Endothelial cell of umbilical vein (primary cell): ENCODE measurements at regions not wholly inside any gene's neighbourhood (a gene's known extent, or its start where the extent isn't known, plus 50 kb on each side); places are given as distances from the start of the nearest gene placed in this dataset.

Experiments used
- BruUV-seq: library from RNA; stranded (reverse); fragments of 400-500 nt; replicated peaks from 2 replicates; lab custom pipeline; 2021; lab: Mats Ljungman, UMichigan
- CTCF ChIA-PET: fragments of 300-600, 350-600 bp; sonication (Branson Sonifier 250); formaldehyde crosslinking; loops from one replicate; lab custom pipeline; 2021; ENCODE audit warnings: antibody characterized with exemption, inconsistent platforms; lab: Charles Lee
- POLR2A ChIA-PET: fragments of 300-600, 350-600 bp; sonication (Branson Sonifier 250); formaldehyde crosslinking; loops from one replicate; lab custom pipeline; 2021; ENCODE audit warnings: antibody characterized with exemption, inconsistent platforms; lab: Charles Lee
- DNase-seq: peaks from one replicate; pipeline ENCODE4 v3.0.0-alpha.2; 2011; ENCODE audit warnings: low read depth, low spot score
- FAIRE-seq: peaks from 2 replicates; lab custom pipeline; 2011; peaks lifted over from hg19 to GRCh38; lab: Jason Lieb, UNC
- H2AFZ ChIP-seq: 2 replicates; pipeline ENCODE4 v1.6.0; 2012; ENCODE audit warnings: low read depth, low read length, control low read depth, inconsistent platforms
- H3K27ac ChIP-seq: 2 replicates; pipeline ENCODE4 v1.5.1; 2011; ENCODE audit warnings: low read depth, mild to moderate bottlenecking, control low read depth, low read length, moderate library complexity; ENCODE audit not compliant: insufficient read depth
- H3K27me3 ChIP-seq, 2 experiments: 2 replicates each; pipeline versions ENCODE4 v1.6.0 to v1.6.1; 2011; ENCODE audit warnings: low read length in 2 of 2, mixed read lengths in 1 of 2; ENCODE audit not compliant: control insufficient read depth in 2 of 2, insufficient read depth in 2 of 2
- H3K36me3 ChIP-seq, 2 experiments: 2 replicates in 1 of 2; 3 replicates in 1 of 2; pipeline ENCODE4 v1.5.1; 2011; ENCODE audit warnings: low read length in 2 of 2, mild to moderate bottlenecking in 1 of 2, moderate library complexity in 1 of 2; ENCODE audit not compliant: control insufficient read depth in 2 of 2, insufficient read depth in 2 of 2; ENCODE audit errors: extremely low read depth in 1 of 2
- H3K4me1 ChIP-seq: 3 replicates; pipeline ENCODE4 v1.5.1; 2011; ENCODE audit warnings: mild to moderate bottlenecking, low read length; ENCODE audit not compliant: control insufficient read depth, insufficient read depth; ENCODE audit errors: extremely low read depth
- H3K4me2 ChIP-seq: 2 replicates; pipeline ENCODE4 v1.6.1; 2011; ENCODE audit warnings: low read length, control low read depth, mixed read lengths; ENCODE audit not compliant: insufficient read depth
- H3K4me3 ChIP-seq, 3 experiments: fragments of 200-600 bp in 1 of 3; sonication (generic), shearing (Covaris generic) in 1 of 3; replicated peaks in 1 of 3; 2 replicates each; pipeline ENCODE4 v1.5.1; 2011 to 2016; ENCODE audit warnings: control low read depth in 3 of 3, low read length in 3 of 3, mild to moderate bottlenecking in 2 of 3, inconsistent platforms in 1 of 3, low read depth in 1 of 3, moderate library complexity in 1 of 3; ENCODE audit not compliant: insufficient read depth in 1 of 3
- H3K79me2 ChIP-seq: 2 replicates; pipeline ENCODE4 v1.6.0; 2012; ENCODE audit warnings: low read length, inconsistent platforms; ENCODE audit not compliant: control insufficient read depth, insufficient read depth
- H3K9ac ChIP-seq: replicated peaks from 2 replicates; pipeline ENCODE3; 2011; ENCODE audit warnings: low read length, control low read depth; ENCODE audit not compliant: insufficient read depth; ENCODE audit errors: extremely low read depth
- H3K9me1 ChIP-seq: replicated peaks from 3 replicates; pipeline ENCODE4 v1.6.0; 2011; ENCODE audit warnings: mild to moderate bottlenecking, low read length; ENCODE audit not compliant: control insufficient read depth, insufficient read depth; ENCODE audit errors: extremely low read depth
- H3K9me3 ChIP-seq: replicated peaks from 2 replicates; pipeline ENCODE4 v1.5.1; 2012; ENCODE audit warnings: low read length, inconsistent platforms; ENCODE audit not compliant: control insufficient read depth, insufficient read depth
- H4K20me1 ChIP-seq: replicated peaks from 2 replicates; pipeline ENCODE3; 2011; ENCODE audit warnings: mild to moderate bottlenecking, low read length; ENCODE audit not compliant: control insufficient read depth, insufficient read depth; ENCODE audit errors: extremely low read depth
- CTCF ChIP-seq, 2 donors: IDR thresholded peaks; 1 replicate in 1 of 2; 2 replicates in 1 of 2; pipeline ENCODE4 v1.5.1; 2011; ENCODE audit warnings: low read length in 2 of 2, mild to moderate bottlenecking in 2 of 2, moderate library complexity in 2 of 2, control low read depth in 1 of 2, inconsistent platforms in 1 of 2, low read depth in 1 of 2; ENCODE audit not compliant: insufficient read depth in 1 of 2; ENCODE audit errors: extremely low read depth in 1 of 2
- FOS ChIP-seq: IDR thresholded peaks from 2 replicates; pipeline ENCODE4 v1.6.1; 2011; ENCODE audit warnings: mild to moderate bottlenecking, low read length, moderate library complexity, borderline replicate concordance; ENCODE audit not compliant: insufficient read depth
- GATA2 ChIP-seq: IDR thresholded peaks from 2 replicates; pipeline ENCODE4 v1.7.0; 2011; ENCODE audit warnings: low read depth, mild to moderate bottlenecking, moderate library complexity, mixed read lengths, low read length; ENCODE audit not compliant: insufficient read length, insufficient read depth
- JUN ChIP-seq: IDR thresholded peaks from 2 replicates; pipeline ENCODE4 v1.6.1; 2011; ENCODE audit warnings: borderline replicate concordance, low read depth; ENCODE audit not compliant: insufficient read length, insufficient read depth
- MAX ChIP-seq: IDR thresholded peaks from 2 replicates; pipeline ENCODE4 v1.6.1; 2011; ENCODE audit not compliant: insufficient read depth, insufficient read length
- MYC ChIP-seq: IDR thresholded peaks from one replicate; pipeline ENCODE4 v1.6.1; 2011; ENCODE audit warnings: mild to moderate bottlenecking, low read depth, low read length
- POLR2A ChIP-seq: IDR thresholded peaks from 2 replicates; pipeline ENCODE4 v1.6.1; 2012; ENCODE audit warnings: low read depth, mild to moderate bottlenecking, control low read depth, low read length
- POLR2AphosphoS5 ChIP-seq: IDR thresholded peaks from 2 replicates; pipeline ENCODE4 v1.6.1; 2012; ENCODE audit warnings: low read depth, mild to moderate bottlenecking, control low read depth, low read length, moderate library complexity; ENCODE audit not compliant: insufficient read depth
- dilution Hi-C: fragments of 300-500 bp; cut with MboI; formaldehyde crosslinking; loops from one replicate; pipeline ENCODE4 v1.15.0; 2019; ENCODE audit warnings: low sequenced_read_pairs; ENCODE audit not compliant: extremely low pct_ligation_motif_present
- intact Hi-C: fragments of 100-400 bp; cut with micrococcal nuclease; formaldehyde crosslinking; loops from one replicate; pipeline ENCODE4 v1.10.0; 2022

- CTCF ChIA-PET = interaction anchor here (1.6 kb wide), 1 partner anchor 58 kb away, joined by 7 read pairs; no protein-coding TSS in a partner anchor
- dilution Hi-C loops (no loop called here), intact Hi-C loops (no loop called here)
- Histone ChIP-seq H3K4me2 (no peak overlapping the region), H3K27ac (no peak overlapping the region), H3K79me2 (no peaks in the 10 kb centered on the region), H3K9me1 (no peaks in the 10 kb centered on the region), H3K27me3 (no peaks in the 10 kb centered on the region), H3K9me3 (no peaks in the 10 kb centered on the region), H3K36me3 (no peaks in the 10 kb centered on the region), H4K20me1 (no peaks in the 10 kb centered on the region), H3K9ac (no peak overlapping the region), H3K4me1 (no peaks in the 10 kb centered on the region), H2AFZ (no peak overlapping the region), H3K4me3 (no peak overlapping the region)
- DNase-seq (no peak), FAIRE-seq (no peak)
- no TSS peak for BruUV-seq
- TF ChIP-seq JUN = no peak
- no peak for TF ChIP-seq CTCF (IDR thresholded peaks at IDR 0.05; ENCODE audit: extremely low read depth in 1 of 2, insufficient read depth in 1 of 2, low read depth in 1 of 2, low read length in 2 of 2)
- no peak for TF ChIP-seq MAX
- no peak for TF ChIP-seq POLR2A
- TF ChIP-seq MYC = no peak
- TF ChIP-seq GATA2 = no peak
- no peak for TF ChIP-seq POLR2AphosphoS5
- TF ChIP-seq FOS = no peak
- POLR2A ChIA-PET = no interaction called here
Observed at GRCh38 chr10:2870654-2871053, 196.7 kb upstream of the PFKP start.
